Ascending aorta (tissue), 2 donors: ENCODE measurements at regions not wholly inside any gene's neighbourhood (a gene's known extent, or its start where the extent isn't known, plus 50 kb on each side); places are given as distances from the start of the nearest gene placed in this dataset.
"Not testable (repeated sequence)": the region's sequence is repeated elsewhere in the genome, so short reads cannot be mapped to it uniquely, and the experiment has no call there.

ENCODE experiments used
- DNase-seq, 2 donors: peaks; one replicate each; pipeline ENCODE4 v3.0.0-alpha.2; 2019; ENCODE audit warnings: low spot score in 2 of 2
- H3K27ac ChIP-seq, 2 donors: fragments of 200-600 bp; sonication (generic); one replicate each; pipeline ENCODE4 v1.5.1; 2016 to 2017; ENCODE audit warnings: mild to moderate bottlenecking in 1 of 2
- H3K27me3 ChIP-seq: fragments of 200-600 bp; sonication (generic); one replicate; pipeline ENCODE4 v1.5.1; 2017
- H3K36me3 ChIP-seq, 2 donors: fragments of 200-600 bp; sonication (generic); one replicate each; pipeline ENCODE4 v1.5.1; 2016
- H3K4me1 ChIP-seq, 2 donors: fragments of 200-600 bp; sonication (generic); one replicate each; pipeline ENCODE4 v1.5.1; 2016 to 2017; ENCODE audit warnings: mild to moderate bottlenecking in 1 of 2
- H3K4me3 ChIP-seq, 2 donors: fragments of 200-600 bp; sonication (generic); one replicate each; pipeline ENCODE4 v1.5.1; 2016 to 2017; ENCODE audit warnings: mild to moderate bottlenecking in 1 of 2
- H3K9me3 ChIP-seq, 2 donors: fragments of 200-600 bp; sonication (generic); one replicate each; pipeline ENCODE4 v1.5.1; 2016
- CTCF ChIP-seq, 3 experiments: fragments of 200-600 bp in 2 of 3; fragments of 450-650 bp in 1 of 3; sonication (generic) in 2 of 3; IDR thresholded peaks; one replicate each; pipeline ENCODE4 v1.5.1; 2016 to 2019; ENCODE audit warnings: antibody characterized with exemption in 3 of 3, mild to moderate bottlenecking in 1 of 3, moderate library complexity in 1 of 3
- intact Hi-C: fragments of 100-400 bp; cut with DNase I; formaldehyde crosslinking; loops from one replicate; pipeline ENCODE4 v1.15.1; 2023

GRCh38 chr3:23728601-23729117, 77.1 kb upstream of the UBE2E1 start:
- Histone ChIP-seq H3K4me3 (no peak overlapping the region), H3K27me3 (no peaks in the 10 kb centered on the region), H3K36me3 (no peaks in the 10 kb centered on the region), H3K4me1 (no peaks in the 10 kb centered on the region), H3K9me3 (no peaks in the 10 kb centered on the region), H3K27ac (no peak overlapping the region)
- TF ChIP-seq CTCF (IDR thresholded peaks at IDR 0.05): no peak
- peak in 1 of 2 donors; percentile 7 for DNase-seq
- intact Hi-C loops: no loop called here

DNA sequence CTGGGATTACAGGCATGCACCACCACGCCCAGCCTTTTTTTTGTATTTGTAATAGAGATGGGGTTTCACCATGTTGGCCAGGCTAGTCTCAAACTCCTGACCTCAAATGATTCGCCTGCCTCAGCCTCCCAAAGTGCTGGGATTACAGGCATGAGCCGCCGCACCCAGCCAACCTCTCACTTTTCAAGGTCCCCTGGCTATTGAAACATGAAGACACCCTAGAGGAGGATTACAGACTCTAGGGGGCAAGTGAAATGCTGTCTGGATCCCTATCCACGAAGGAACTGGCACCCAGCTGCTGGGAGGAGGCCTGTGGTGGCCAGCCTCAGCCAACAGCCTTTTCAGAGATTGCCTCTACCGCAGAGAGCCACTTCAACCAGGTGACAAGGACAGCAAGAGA, 76.4 kb upstream of the UBE2E1 start:
- not testable (repeated sequence) for H3K27ac ChIP-seq, H3K4me3 ChIP-seq, H3K36me3 ChIP-seq

GRCh38 chr3:23734481-23734880, 71.3 kb upstream of the UBE2E1 start:
- H3K27me3 ChIP-seq: no peaks in the 10 kb centered on the region
- H3K27ac ChIP-seq: no peak overlapping the region
- H3K36me3 ChIP-seq: no peaks in the 10 kb centered on the region
- H3K9me3 ChIP-seq: no peaks in the 10 kb centered on the region
- H3K4me1 ChIP-seq: peaks cover 0 to 11% of the 10 kb centered on the region in 2 donors
- TF ChIP-seq CTCF (IDR thresholded peaks at IDR 0.05): no peak
- intact Hi-C loops: no loop called here
- DNase-seq: no peak
- H3K4me3 ChIP-seq: no peak overlapping the region

More for the DNA sequence above, 76.4 kb upstream of the UBE2E1 start:
- H3K27me3 ChIP-seq, H3K9me3 ChIP-seq, H3K4me1 ChIP-seq, intact Hi-C loops, DNase-seq: not testable (repeated sequence)

- DNase-seq: no peak
- H3K4me1 ChIP-seq: peaks cover 0 to 11% of the 10 kb centered on the region in 2 donors
- no peak for TF ChIP-seq CTCF (IDR thresholded peaks at IDR 0.05)
- no peak overlapping the region for H3K27ac ChIP-seq
- H3K27me3 ChIP-seq: no peaks in the 10 kb centered on the region
- no peaks in the 10 kb centered on the region for H3K36me3 ChIP-seq
- no peak overlapping the region for H3K4me3 ChIP-seq
- H3K9me3 ChIP-seq: no peaks in the 10 kb centered on the region
- intact Hi-C loops: no loop called here
Observed at GRCh38 chr3:23735062-23735461, 70.7 kb upstream of the UBE2E1 start.

DNA sequence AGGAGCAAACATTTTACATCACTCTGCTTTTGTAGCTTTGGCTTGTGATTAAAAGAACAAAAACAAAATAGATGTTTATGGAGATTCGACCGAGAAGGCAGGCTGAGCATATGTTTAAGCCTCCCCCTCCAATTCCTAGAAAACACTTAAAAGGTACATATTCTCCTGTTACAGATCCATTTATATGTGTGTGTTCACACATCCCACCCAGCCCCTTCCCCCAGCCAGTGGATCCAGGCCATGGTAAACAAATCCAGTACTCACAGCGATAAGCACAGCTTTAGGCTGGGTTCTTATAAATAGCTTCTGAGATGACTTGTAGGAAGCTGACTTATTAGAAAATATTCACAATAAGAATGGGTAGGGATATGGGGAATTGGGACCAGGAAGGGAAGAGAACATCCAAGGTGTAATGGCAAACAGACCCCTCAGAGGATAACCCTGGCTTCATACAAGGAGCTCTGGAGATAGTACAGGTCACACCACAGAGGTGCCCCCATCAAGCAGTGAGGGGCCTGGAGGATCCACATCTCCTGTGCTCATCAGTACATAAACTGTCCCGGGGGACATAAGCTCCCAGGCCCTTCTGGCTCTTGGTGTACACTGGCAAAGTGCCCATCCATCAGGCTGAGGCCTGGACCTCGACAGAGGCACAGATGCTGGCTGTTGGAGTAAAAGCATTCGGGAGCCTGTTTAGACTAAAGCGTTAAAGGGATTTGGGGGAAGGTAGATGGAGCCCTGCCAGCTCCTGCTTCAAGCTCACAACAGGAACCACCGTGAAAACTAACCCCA, 70.0 kb upstream of the UBE2E1 start:
- Histone ChIP-seq H3K27me3 (no peaks in the 10 kb centered on the region), H3K9me3 (no peaks in the 10 kb centered on the region), H3K4me1 (peaks cover 0 to 11% of the 10 kb centered on the region in 2 donors), H3K4me3 (no peak overlapping the region), H3K27ac (no peak overlapping the region), H3K36me3 (no peaks in the 10 kb centered on the region)
- intact Hi-C loops: no loop called here
- no peak for DNase-seq
- TF ChIP-seq CTCF (IDR thresholded peaks at IDR 0.05): no peak

- no peak for TF ChIP-seq CTCF (IDR thresholded peaks at IDR 0.05)
- intact Hi-C loops: no loop called here
- Histone ChIP-seq H3K36me3 (no peaks in the 10 kb centered on the region), H3K27ac (no peak overlapping the region), H3K4me3 (no peak overlapping the region), H3K4me1 (peaks cover 0 to 11% of the 10 kb centered on the region in 2 donors), H3K27me3 (no peaks in the 10 kb centered on the region), H3K9me3 (no peaks in the 10 kb centered on the region)
- DNase-seq: no peak
Observed at GRCh38 chr3:23738944-23739343, 66.8 kb upstream of the UBE2E1 start.
